NCI-H146 treated with DMSO at 0.1 percent for 48 hours (cell line): ENCODE measurements at regions not wholly inside any gene's neighbourhood (a gene's known extent, or its start where the extent isn't known, plus 50 kb on each side); places are given as distances from the start of the nearest gene placed in this dataset.

Source experiments
- DNase-seq: peaks from one replicate; lab custom pipeline; 2025; ENCODE audit not compliant: unreplicated experiment; lab: John Stamatoyannopoulos, UW

- no peak for DNase-seq
Measured at GRCh38 chr9:130755377-130756007, 61.9 kb downstream of the EXOSC2 start.

- DNase-seq, result no peak
Measured at GRCh38 chr9:130756037-130756436, 62.5 kb downstream of the EXOSC2 start.

- no peak for DNase-seq
Measured at GRCh38 chr9:130756455-130757152, 63.0 kb downstream of the EXOSC2 start.

- no peak for DNase-seq
Measured at GRCh38 chr9:130759738-130760137, 66.2 kb downstream of the EXOSC2 start.

- no peak for DNase-seq
Measured at GRCh38 chr9:130763331-130764171, 70.0 kb downstream of the EXOSC2 start.

- DNase-seq, result no peak
Measured at GRCh38 chr9:130765137-130766020, 69.7 kb upstream of the ABL1 start.

GRCh38 chr9:130766021-130766926 lies 68.8 kb upstream of the ABL1 start:
- DNase-seq, result no peak

- DNase-seq, result no peak
Measured at GRCh38 chr9:130766927-130767307, 68.1 kb upstream of the ABL1 start.

- DNase-seq, result no peak
Measured at GRCh38 chr9:130768265-130768664, 66.8 kb upstream of the ABL1 start.

GRCh38 chr9:130768891-130769403 lies 66.1 kb upstream of the ABL1 start:
- DNase-seq, result no peak

GRCh38 chr9:130770093-130770492 lies 65.0 kb upstream of the ABL1 start:
- DNase-seq, result no peak

GRCh38 chr9:130770679-130771442 lies 64.2 kb upstream of the ABL1 start:
- peak; percentile 55 for DNase-seq

- no peak for DNase-seq
Measured at GRCh38 chr9:130772185-130772584, 62.9 kb upstream of the ABL1 start.

GRCh38 chr9:130774183-130774582 lies 60.9 kb upstream of the ABL1 start:
- no peak for DNase-seq

GRCh38 chr9:130775336-130775991 lies 59.6 kb upstream of the ABL1 start:
- no peak for DNase-seq

GRCh38 chr9:130779153-130779855 lies 55.8 kb upstream of the ABL1 start:
- no peak for DNase-seq

GRCh38 chr9:130780415-130780814 lies 54.6 kb upstream of the ABL1 start:
- no peak for DNase-seq
